ENCODE measurements at regions not wholly inside any gene's neighbourhood (a gene's known extent, or its start where the extent isn't known, plus 50 kb on each side); places are given as distances from the start of the nearest gene placed in this dataset.
"Not testable (repeated sequence)": the region's sequence is repeated elsewhere in the genome, so short reads cannot be mapped to it uniquely, and the experiment has no call there.

GRCh38 chr5:152164860-152165259 is 240.2 kb upstream of the GLRA1 start:
- TF ChIP-seq CTCF (IDR thresholded peaks at IDR 0.05; ENCODE audit: low read depth, low read length) = no peak
- DNase-seq (ENCODE audit: extremely low read depth, low read depth) = no peak

GRCh38 chr5:152159894-152160293 is 235.2 kb upstream of the GLRA1 start:
- DNase-seq (ENCODE audit: extremely low read depth, low read depth) = not testable (repeated sequence)

- not testable (repeated sequence) for DNase-seq (ENCODE audit: extremely low read depth, low read depth)
These were observed 229.8 kb upstream of the GLRA1 start for GRCh38 chr5:152154452-152154851.

GRCh38 chr5:152151940-152152339 is 227.3 kb upstream of the GLRA1 start:
- DNase-seq (ENCODE audit: extremely low read depth, low read depth) = no peak
- no peak for TF ChIP-seq CTCF (IDR thresholded peaks at IDR 0.05; ENCODE audit: low read depth, low read length)

- TF ChIP-seq CTCF (IDR thresholded peaks at IDR 0.05; ENCODE audit: low read depth, low read length) = no peak
- no peak for DNase-seq (ENCODE audit: extremely low read depth, low read depth)
These were observed 226.5 kb upstream of the GLRA1 start for GRCh38 chr5:152151113-152151512.

- no peak for TF ChIP-seq CTCF (IDR thresholded peaks at IDR 0.05; ENCODE audit: low read depth, low read length)
- DNase-seq (ENCODE audit: extremely low read depth, low read depth) = no peak
These were observed 222.6 kb upstream of the GLRA1 start for GRCh38 chr5:152147286-152147685.

- DNase-seq (ENCODE audit: extremely low read depth, low read depth) = no peak
- no peak for TF ChIP-seq CTCF (IDR thresholded peaks at IDR 0.05; ENCODE audit: low read depth, low read length)
These were observed 221.9 kb upstream of the GLRA1 start for GRCh38 chr5:152146566-152146965.

- DNase-seq (ENCODE audit: extremely low read depth, low read depth) = no peak
- TF ChIP-seq CTCF (IDR thresholded peaks at IDR 0.05; ENCODE audit: low read depth, low read length) = no peak
These were observed 219.9 kb upstream of the GLRA1 start for GRCh38 chr5:152144556-152144955.

GRCh38 chr5:152144030-152144429 is 219.4 kb upstream of the GLRA1 start:
- DNase-seq (ENCODE audit: extremely low read depth, low read depth) = no peak
- TF ChIP-seq CTCF (IDR thresholded peaks at IDR 0.05; ENCODE audit: low read depth, low read length) = no peak

Measured in AG09319 (cell line).